Common myeloid progenitor, CD34-positive (primary cell): ENCODE measurements at regions not wholly inside any gene's neighbourhood (a gene's known extent, or its start where the extent isn't known, plus 50 kb on each side); places are given as distances from the start of the nearest gene placed in this dataset.
A peak's percentile ranks its signal among the peaks of the same experiment; 100 is the strongest.

Experiments
- CTCF ChIA-PET: fragments of 350-600 bp; sonication (Branson Sonifier 250); formaldehyde crosslinking; loops from one replicate; lab custom pipeline; 2021; ENCODE audit warnings: antibody characterized with exemption; lab: Charles Lee
- POLR2A ChIA-PET: fragments of 350-600 bp; sonication (Branson Sonifier 250); formaldehyde crosslinking; loops from one replicate; lab custom pipeline; 2021; ENCODE audit warnings: antibody characterized with exemption; lab: Charles Lee
- DNase-seq, 3 donors: peaks; one replicate each; pipeline versions ENCODE4 v3.0.0 to v3.0.0-alpha.2; 2013
- H3K27ac ChIP-seq, 2 experiments: 1 replicate in 1 of 2; 2 replicates in 1 of 2; pipeline ENCODE4 v1.7.0; 2013; ENCODE audit warnings: inconsistent platforms in 2 of 2, low read length in 2 of 2, mild to moderate bottlenecking in 2 of 2, low read depth in 1 of 2, moderate library complexity in 1 of 2; ENCODE audit not compliant: severe bottlenecking in 2 of 2, insufficient read depth in 1 of 2, poor library complexity in 1 of 2
- H3K27me3 ChIP-seq, 5 experiments: replicated peaks in 2 of 5; 1 replicate in 3 of 5; 2 replicates in 2 of 5; pipeline versions ENCODE4 v1.6.1 to v1.7.0; 2013; ENCODE audit warnings: low read length in 4 of 5, mild to moderate bottlenecking in 2 of 5, moderate library complexity in 2 of 5, inconsistent platforms in 1 of 5; ENCODE audit not compliant: insufficient read depth in 5 of 5, control insufficient read depth in 4 of 5
- H3K36me3 ChIP-seq, 4 experiments: 1 replicate in 2 of 4; 2 replicates in 2 of 4; pipeline versions ENCODE4 v1.6.1 to v1.7.0; 2013; ENCODE audit warnings: low read length in 3 of 4, control low read depth in 1 of 4, mild to moderate bottlenecking in 1 of 4; ENCODE audit not compliant: control insufficient read depth in 4 of 4, insufficient read depth in 4 of 4
- H3K4me1 ChIP-seq, 4 experiments: 1 replicate in 3 of 4; 2 replicates in 1 of 4; pipeline versions ENCODE4 v1.6.1 to v1.7.1; 2013; ENCODE audit warnings: low read length in 3 of 4, mild to moderate bottlenecking in 3 of 4, control low read depth in 1 of 4, inconsistent platforms in 1 of 4, moderate library complexity in 1 of 4; ENCODE audit not compliant: control insufficient read depth in 4 of 4, insufficient read depth in 4 of 4; ENCODE audit errors: control extremely low read depth in 1 of 4
- H3K4me3 ChIP-seq, 7 experiments: 1 replicate in 4 of 7; 2 replicates in 3 of 7; pipeline versions ENCODE4 v1.5.1 to v1.7.0; 2013; ENCODE audit warnings: mild to moderate bottlenecking in 7 of 7, low read length in 6 of 7, moderate library complexity in 6 of 7, inconsistent platforms in 2 of 7, low read depth in 2 of 7, control low read depth in 1 of 7; ENCODE audit not compliant: insufficient read depth in 4 of 7, control insufficient read depth in 1 of 7; ENCODE audit errors: extremely low read depth in 1 of 7
- H3K9me3 ChIP-seq, 5 experiments: 1 replicate in 4 of 5; 2 replicates in 1 of 5; pipeline versions ENCODE4 v1.6.1 to v1.7.1; 2013; ENCODE audit warnings: low read length in 4 of 5, mild to moderate bottlenecking in 2 of 5, inconsistent platforms in 1 of 5, low read depth in 1 of 5, moderate library complexity in 1 of 5; ENCODE audit not compliant: control insufficient read depth in 4 of 5, insufficient read depth in 2 of 5; ENCODE audit errors: control extremely low read depth in 1 of 5
- WGBS: methylation state at CpG from one replicate; pipeline ENCODE4 v1.1.5; 2013; ENCODE audit not compliant: insufficient coverage; 5-methylcytosine and 5-hydroxymethylcytosine counted together

GRCh38 chr5:159820692-159821091, 95.6 kb upstream of the ADRA1B start:
- Histone ChIP-seq H3K4me3 (no peak overlapping the region), H3K4me1 (peaks cover 0 to 10% (median 8%) of the 10 kb centered on the region in 4 experiments), H3K27ac (no peak overlapping the region), H3K27me3 (no peaks in the 10 kb centered on the region), H3K36me3 (no peaks in the 10 kb centered on the region), H3K9me3 (no peaks in the 10 kb centered on the region)
- ChIA-PET POLR2A (no interaction called here), CTCF (no interaction called here)
- WGBS: no CpG with 5 or more reads among the region's 3 CpGs
- DNase-seq: no peak

- Histone ChIP-seq H3K36me3 (no peaks in the 10 kb centered on the region), H3K9me3 (no peaks in the 10 kb centered on the region), H3K4me3 (no peak overlapping the region), H3K4me1 (peaks cover 0 to 10% (median 9%) of the 10 kb centered on the region in 4 experiments), H3K27ac (no peak overlapping the region), H3K27me3 (no peaks in the 10 kb centered on the region)
- CTCF ChIA-PET: no interaction called here
- no peak for DNase-seq
- WGBS: 98% methylated on average over 8 of the region's 9 CpGs
- POLR2A ChIA-PET: interaction anchor here (0.5 kb wide), 1 partner anchor 10 kb away, joined by 3 read pairs; no protein-coding TSS in a partner anchor
Observed at GRCh38 chr5:159821461-159821940, 94.8 kb upstream of the ADRA1B start.

- POLR2A ChIA-PET: interaction anchor here (0.7 kb wide), 1 partner anchor 10 kb away, joined by 3 read pairs; no protein-coding TSS in a partner anchor
- Histone ChIP-seq H3K27me3 (no peaks in the 10 kb centered on the region), H3K36me3 (no peaks in the 10 kb centered on the region), H3K4me3 (no peak overlapping the region), H3K9me3 (no peaks in the 10 kb centered on the region), H3K4me1 (peaks cover 0 to 10% (median 5%) of the 10 kb centered on the region in 4 experiments), H3K27ac (no peak overlapping the region)
- DNase-seq: no peak
- CTCF ChIA-PET: no interaction called here
- 100% methylated on average over 2 of the region's 6 CpGs for WGBS
Observed at GRCh38 chr5:159824188-159825161, 91.8 kb upstream of the ADRA1B start.

- DNase-seq: no peak
- Histone ChIP-seq H3K4me3 (no peak overlapping the region), H3K36me3 (no peaks in the 10 kb centered on the region), H3K9me3 (no peaks in the 10 kb centered on the region), H3K27me3 (no peaks in the 10 kb centered on the region), H3K4me1 (peaks cover 0 to 6% (median 0%) of the 10 kb centered on the region in 4 experiments), H3K27ac (no peak overlapping the region)
- ChIA-PET POLR2A (no interaction called here), CTCF (no interaction called here)
- WGBS: 86% methylated on average over 1 of the region's 3 CpGs
Observed at GRCh38 chr5:159825551-159826051, 90.7 kb upstream of the ADRA1B start.

- Histone ChIP-seq H3K36me3 (no peaks in the 10 kb centered on the region), H3K9me3 (no peaks in the 10 kb centered on the region), H3K4me3 (no peak overlapping the region), H3K27me3 (no peaks in the 10 kb centered on the region), H3K27ac (no peak overlapping the region), H3K4me1 (peaks cover 0 to 6% (median 0%) of the 10 kb centered on the region in 4 experiments)
- 95% methylated on average over 4 of the region's 4 CpGs for WGBS
- ChIA-PET CTCF (interaction anchor here (0.9 kb wide), 1 partner anchor 9 kb away, joined by 4 read pairs; no protein-coding TSS in a partner anchor), POLR2A (no interaction called here)
- peak; percentile 7 to 65 (median 45) for DNase-seq
Observed at GRCh38 chr5:159826351-159827214, 89.7 kb upstream of the ADRA1B start.

- Histone ChIP-seq H3K9me3 (no peaks in the 10 kb centered on the region), H3K4me1 (peaks cover 0 to 6% (median 0%) of the 10 kb centered on the region in 4 experiments), H3K27me3 (peaks cover 0 to under 1% (median 0%) of the 10 kb centered on the region in 5 experiments), H3K36me3 (no peaks in the 10 kb centered on the region), H3K4me3 (no peak overlapping the region), H3K27ac (no peak overlapping the region)
- 94% methylated on average over 4 of the region's 4 CpGs for WGBS
- CTCF ChIA-PET: no interaction called here
- POLR2A ChIA-PET: no interaction called here
- DNase-seq: no peak
Observed at GRCh38 chr5:159827861-159828260, 88.4 kb upstream of the ADRA1B start.
